Neutrophil (primary cell): ENCODE measurements at regions not wholly inside any gene's neighbourhood (a gene's known extent, or its start where the extent isn't known, plus 50 kb on each side); places are given as distances from the start of the nearest gene placed in this dataset.

ENCODE experiments used
- H3K27ac ChIP-seq: fragments of 200-600 bp; sonication (generic); 2 replicates; pipeline ENCODE4 v1.5.1; 2016; ENCODE audit warnings: mild to moderate bottlenecking, moderate library complexity
- H3K27me3 ChIP-seq: fragments of 200-600 bp; sonication (generic); 2 replicates; pipeline ENCODE4 v1.6.0; 2016; ENCODE audit warnings: mild to moderate bottlenecking
- H3K36me3 ChIP-seq: fragments of 200-600 bp; sonication (generic); 2 replicates; pipeline ENCODE4 v1.5.1; 2017
- H3K4me1 ChIP-seq, 2 experiments: fragments of 200-600 bp in 1 of 2; sonication (generic) in 1 of 2; 1 replicate in 1 of 2; 2 replicates in 1 of 2; pipeline versions ENCODE4 v1.5.1 to v1.6.1; 2013 to 2016; ENCODE audit warnings: low read depth in 1 of 2, low read length in 1 of 2, mild to moderate bottlenecking in 1 of 2, moderate library complexity in 1 of 2; ENCODE audit not compliant: control insufficient read depth in 1 of 2, insufficient read depth in 1 of 2
- H3K4me3 ChIP-seq, 2 experiments: fragments of 200-600 bp in 1 of 2; sonication (generic) in 1 of 2; 1 replicate in 1 of 2; 2 replicates in 1 of 2; pipeline ENCODE4 v1.5.1; 2013 to 2016; ENCODE audit warnings: low read depth in 1 of 2, low read length in 1 of 2, mild to moderate bottlenecking in 1 of 2, moderate library complexity in 1 of 2
- H3K9me3 ChIP-seq: fragments of 200-600 bp; sonication (generic); 2 replicates; pipeline ENCODE4 v1.5.1; 2016
- TF ChIP-seq, protein P1 (sequence below): fragments of 200-600 bp; sonication (generic); IDR thresholded peaks from 2 replicates; pipeline ENCODE4 v1.5.1; 2016; ENCODE audit warnings: antibody characterized with exemption

GRCh38 chr4:112073181-112073580 is 72.1 kb upstream of the FAM241A start:
- Histone ChIP-seq H3K36me3 (no peaks in the 10 kb centered on the region), H3K27me3 (peaks cover 4% of the 10 kb centered on the region), H3K4me3 (no peak overlapping the region), H3K27ac (no peak overlapping the region), H3K9me3 (no peaks in the 10 kb centered on the region), H3K4me1 (no peaks in the 10 kb centered on the region)
- TF ChIP-seq, protein P1, sequence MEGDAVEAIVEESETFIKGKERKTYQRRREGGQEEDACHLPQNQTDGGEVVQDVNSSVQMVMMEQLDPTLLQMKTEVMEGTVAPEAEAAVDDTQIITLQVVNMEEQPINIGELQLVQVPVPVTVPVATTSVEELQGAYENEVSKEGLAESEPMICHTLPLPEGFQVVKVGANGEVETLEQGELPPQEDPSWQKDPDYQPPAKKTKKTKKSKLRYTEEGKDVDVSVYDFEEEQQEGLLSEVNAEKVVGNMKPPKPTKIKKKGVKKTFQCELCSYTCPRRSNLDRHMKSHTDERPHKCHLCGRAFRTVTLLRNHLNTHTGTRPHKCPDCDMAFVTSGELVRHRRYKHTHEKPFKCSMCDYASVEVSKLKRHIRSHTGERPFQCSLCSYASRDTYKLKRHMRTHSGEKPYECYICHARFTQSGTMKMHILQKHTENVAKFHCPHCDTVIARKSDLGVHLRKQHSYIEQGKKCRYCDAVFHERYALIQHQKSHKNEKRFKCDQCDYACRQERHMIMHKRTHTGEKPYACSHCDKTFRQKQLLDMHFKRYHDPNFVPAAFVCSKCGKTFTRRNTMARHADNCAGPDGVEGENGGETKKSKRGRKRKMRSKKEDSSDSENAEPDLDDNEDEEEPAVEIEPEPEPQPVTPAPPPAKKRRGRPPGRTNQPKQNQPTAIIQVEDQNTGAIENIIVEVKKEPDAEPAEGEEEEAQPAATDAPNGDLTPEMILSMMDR, result no peak

DNA sequence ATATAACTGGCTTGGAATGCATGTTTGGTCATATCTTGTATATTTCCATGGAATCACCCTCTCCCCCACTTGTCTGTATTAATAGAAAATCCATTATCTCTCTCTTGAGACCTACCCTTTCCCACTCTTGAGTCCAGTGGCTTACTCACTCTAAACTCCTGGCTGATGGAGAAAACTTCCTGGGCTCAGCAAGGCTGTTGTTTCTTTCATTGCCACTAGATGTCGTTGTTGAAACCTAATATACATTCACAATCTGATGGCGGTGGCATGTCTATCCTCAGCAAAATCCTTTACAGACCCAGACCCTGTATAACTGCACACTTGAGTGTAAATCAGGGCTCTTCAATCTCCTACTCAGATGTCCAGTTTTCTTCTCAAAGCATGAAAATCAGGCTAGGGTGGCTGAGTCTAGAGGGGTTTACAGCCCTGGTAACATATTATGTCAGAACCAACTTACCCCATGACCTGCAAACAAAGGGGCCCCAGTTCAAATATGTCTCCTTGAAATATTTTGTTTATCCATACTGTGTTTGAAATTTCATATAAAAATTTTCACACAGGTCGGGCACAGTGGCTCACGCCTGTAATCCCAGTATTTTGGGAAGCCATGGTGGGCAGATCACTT is 70.0 kb upstream of the FAM241A start:
- no peaks in the 10 kb centered on the region for H3K36me3 ChIP-seq
- TF ChIP-seq, protein P1, result peak; percentile 82

GRCh38 chr4:112075906-112076305 is 69.3 kb upstream of the FAM241A start:
- H3K27ac ChIP-seq, result no peak overlapping the region
- peaks cover 2% of the 10 kb centered on the region for H3K27me3 ChIP-seq
- H3K9me3 ChIP-seq, result no peaks in the 10 kb centered on the region
- TF ChIP-seq, protein P1, result no peak
- H3K4me1 ChIP-seq, result no peaks in the 10 kb centered on the region
- no peaks in the 10 kb centered on the region for H3K36me3 ChIP-seq
- H3K4me3 ChIP-seq, result no peak overlapping the region

More for the DNA sequence above, 70.0 kb upstream of the FAM241A start:
- peaks cover 4% of the 10 kb centered on the region for H3K27me3 ChIP-seq
- H3K27ac ChIP-seq, result no peak overlapping the region
- no peaks in the 10 kb centered on the region for H3K4me1 ChIP-seq
- H3K9me3 ChIP-seq, result no peaks in the 10 kb centered on the region
- H3K4me3 ChIP-seq, result no peak overlapping the region

DNA sequence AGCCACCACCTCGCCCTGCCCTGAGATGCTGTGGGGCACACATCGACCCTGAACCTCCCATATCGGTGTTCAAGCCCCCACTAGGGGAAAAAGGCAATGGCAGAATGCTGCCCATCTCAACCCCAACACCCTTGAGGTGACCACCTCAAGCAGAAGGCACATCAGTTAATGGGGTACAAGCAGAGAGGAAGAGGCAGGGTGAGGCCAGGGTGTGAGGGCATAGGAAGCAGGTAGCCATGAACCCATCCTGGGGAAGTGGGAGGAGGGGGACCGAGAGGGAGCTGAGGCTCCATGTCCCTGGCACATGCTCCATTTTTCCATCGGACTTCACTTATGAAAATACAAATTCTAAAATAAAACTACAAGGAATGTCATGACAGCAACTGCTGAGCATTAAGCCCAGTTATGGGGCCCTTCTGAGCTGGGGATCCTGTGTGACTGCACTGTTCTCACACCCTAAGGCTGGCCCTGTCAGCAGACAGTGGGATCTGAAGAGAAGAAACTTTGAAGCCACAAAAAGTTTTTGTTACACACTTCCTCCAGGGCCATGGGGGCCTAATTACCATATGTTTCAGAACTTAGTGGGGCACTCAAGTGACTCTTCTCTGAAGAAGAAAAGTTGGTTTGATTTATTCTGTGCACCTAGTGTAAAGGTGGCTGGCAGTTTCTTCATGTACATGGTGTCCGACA is 68.2 kb upstream of the FAM241A start:
- no peaks in the 10 kb centered on the region for H3K9me3 ChIP-seq
- H3K4me1 ChIP-seq, result no peaks in the 10 kb centered on the region
- H3K27ac ChIP-seq, result no peak overlapping the region
- H3K4me3 ChIP-seq, result no peak overlapping the region
- TF ChIP-seq, protein P1, result no peak
- no peaks in the 10 kb centered on the region for H3K36me3 ChIP-seq
- H3K27me3 ChIP-seq, result no peaks in the 10 kb centered on the region

- H3K4me3 ChIP-seq, result no peak overlapping the region
- no peaks in the 10 kb centered on the region for H3K9me3 ChIP-seq
- no peaks in the 10 kb centered on the region for H3K36me3 ChIP-seq
- H3K27me3 ChIP-seq, result no peaks in the 10 kb centered on the region
- no peaks in the 10 kb centered on the region for H3K4me1 ChIP-seq
- TF ChIP-seq, protein P1, result no peak
- H3K27ac ChIP-seq, result no peak overlapping the region
These were observed 67.5 kb upstream of the FAM241A start for GRCh38 chr4:112077743-112078142.
